HL-60 (cell line): ENCODE measurements at regions not wholly inside any gene's neighbourhood (a gene's known extent, or its start where the extent isn't known, plus 50 kb on each side); places are given as distances from the start of the nearest gene placed in this dataset.

Source experiments
- POLR2AphosphoS5 ChIP-seq: IDR thresholded peaks from 2 replicates; pipeline ENCODE4 v1.6.1; 2012; ENCODE audit warnings: low read depth
- TF ChIP-seq, protein P1 (sequence below): IDR thresholded peaks from one replicate; pipeline ENCODE4 v1.5.1; 2011; ENCODE audit warnings: low read length, control low read depth, inconsistent platforms; ENCODE audit not compliant: insufficient read depth

- TF ChIP-seq, protein P1, sequence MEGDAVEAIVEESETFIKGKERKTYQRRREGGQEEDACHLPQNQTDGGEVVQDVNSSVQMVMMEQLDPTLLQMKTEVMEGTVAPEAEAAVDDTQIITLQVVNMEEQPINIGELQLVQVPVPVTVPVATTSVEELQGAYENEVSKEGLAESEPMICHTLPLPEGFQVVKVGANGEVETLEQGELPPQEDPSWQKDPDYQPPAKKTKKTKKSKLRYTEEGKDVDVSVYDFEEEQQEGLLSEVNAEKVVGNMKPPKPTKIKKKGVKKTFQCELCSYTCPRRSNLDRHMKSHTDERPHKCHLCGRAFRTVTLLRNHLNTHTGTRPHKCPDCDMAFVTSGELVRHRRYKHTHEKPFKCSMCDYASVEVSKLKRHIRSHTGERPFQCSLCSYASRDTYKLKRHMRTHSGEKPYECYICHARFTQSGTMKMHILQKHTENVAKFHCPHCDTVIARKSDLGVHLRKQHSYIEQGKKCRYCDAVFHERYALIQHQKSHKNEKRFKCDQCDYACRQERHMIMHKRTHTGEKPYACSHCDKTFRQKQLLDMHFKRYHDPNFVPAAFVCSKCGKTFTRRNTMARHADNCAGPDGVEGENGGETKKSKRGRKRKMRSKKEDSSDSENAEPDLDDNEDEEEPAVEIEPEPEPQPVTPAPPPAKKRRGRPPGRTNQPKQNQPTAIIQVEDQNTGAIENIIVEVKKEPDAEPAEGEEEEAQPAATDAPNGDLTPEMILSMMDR = no peak
- no peak for TF ChIP-seq POLR2AphosphoS5
Measured at GRCh38 chr5:40414922-40415321, 264.8 kb upstream of the PTGER4 start.
